WTC11 (cell line): ENCODE measurements at regions not wholly inside any gene's neighbourhood (a gene's known extent, or its start where the extent isn't known, plus 50 kb on each side); places are given as distances from the start of the nearest gene placed in this dataset.

Source experiments
- ATF2 ChIP-seq: sonication (generic); formaldehyde crosslinking; IDR thresholded peaks from 2 replicates; pipeline ENCODE4 v1.8.1; 2022; ENCODE audit warnings: low read depth, missing genetic modification reagents, borderline replicate concordance
- CTCF ChIP-seq: fragments of 200-600 bp; IDR thresholded peaks from 2 replicates; pipeline ENCODE4 v1.8.0; 2022; ENCODE audit warnings: antibody characterized with exemption
- E2F5 ChIP-seq: sonication (generic); formaldehyde crosslinking; IDR thresholded peaks from 2 replicates; pipeline ENCODE4 v1.8.1; 2022; ENCODE audit warnings: mild to moderate bottlenecking, moderate library complexity, missing genetic modification reagents
- ERG ChIP-seq: fragments of 250-450 bp; sonication (Bioruptor Pico); IDR thresholded peaks from 2 replicates; pipeline ENCODE4 v1.8.0; 2021; ENCODE audit warnings: mild to moderate bottlenecking
- TEAD4 ChIP-seq: sonication (generic); formaldehyde crosslinking; IDR thresholded peaks from 2 replicates; pipeline ENCODE4 v1.8.0; 2022; ENCODE audit warnings: mild to moderate bottlenecking, missing genetic modification reagents
- ZNF317 ChIP-seq: sonication (generic); formaldehyde crosslinking; IDR thresholded peaks from 2 replicates; pipeline ENCODE4 v1.8.1; 2023; ENCODE audit warnings: low read depth, mild to moderate bottlenecking, moderate library complexity, missing genetic modification reagents, borderline replicate concordance

GRCh38 chr1:107003972-107004371 is 52.5 kb upstream of the PRMT6 start:
- no peak for TF ChIP-seq CTCF
- no peak for TF ChIP-seq ATF2
- no peak for TF ChIP-seq ZNF317 (CRISPR knock-in tag)
- TF ChIP-seq ERG = no peak
- TF ChIP-seq E2F5 (CRISPR knock-in tag) = no peak
- no peak for TF ChIP-seq TEAD4 (CRISPR knock-in tag)
